PC-9 (cell line): ENCODE measurements at regions not wholly inside any gene's neighbourhood (a gene's known extent, or its start where the extent isn't known, plus 50 kb on each side); places are given as distances from the start of the nearest gene placed in this dataset.

Source experiments
- CTCF ChIP-seq: fragments of 200-600 bp; sonication (generic); conservative IDR thresholded peaks from 2 replicates; pipeline ENCODE4 v1.6.1; 2017; ENCODE audit warnings: mixed run types, antibody characterized with exemption, mild to moderate bottlenecking, moderate library complexity
- EZH2 ChIP-seq: fragments of 200-600 bp; sonication (generic); IDR thresholded peaks from 2 replicates; pipeline ENCODE4 v1.8.0; 2017; ENCODE audit warnings: antibody characterized with exemption, low read depth

- no peak for TF ChIP-seq CTCF
- TF ChIP-seq EZH2: no peak
Observed at GRCh38 chrX:95248386-95248785, 1436.3 kb upstream of the DIAPH2 start.
